HG03558 (cell line): ENCODE measurements at regions not wholly inside any gene's neighbourhood (a gene's known extent, or its start where the extent isn't known, plus 50 kb on each side); places are given as distances from the start of the nearest gene placed in this dataset.
"Not testable (repeated sequence)": the region's sequence is repeated elsewhere in the genome, so short reads cannot be mapped to it uniquely, and the experiment has no call there.

Experiments
- ATAC-seq: cut with Tn5 transposase; IDR thresholded peaks from one replicate; pipeline ENCODE4 v1.9.1; 2021; ENCODE audit warnings: moderate number of reproducible peaks; ENCODE audit not compliant: unreplicated experiment; ENCODE audit errors: extremely low read depth

DNA sequence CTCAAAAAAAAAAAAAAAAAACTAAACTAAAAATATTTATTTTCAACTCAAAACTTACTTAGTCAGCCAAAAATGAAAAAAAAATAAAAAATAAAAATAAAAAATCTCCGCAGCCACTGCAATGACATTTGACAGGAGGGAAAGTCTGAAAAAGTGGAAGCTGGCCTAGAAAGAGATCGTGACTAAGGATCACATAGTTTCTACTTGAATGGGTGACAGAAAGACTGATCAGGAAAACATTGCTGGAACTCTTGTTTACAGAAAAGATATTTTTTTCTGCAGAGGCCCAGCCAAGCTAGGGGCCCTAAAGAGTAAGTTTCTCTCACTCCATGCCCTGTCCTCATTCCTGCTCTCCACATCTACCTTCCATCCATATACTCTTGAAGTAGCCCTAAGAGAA is 92.8 kb upstream of the KCND2 start:
- no peak for ATAC-seq

DNA sequence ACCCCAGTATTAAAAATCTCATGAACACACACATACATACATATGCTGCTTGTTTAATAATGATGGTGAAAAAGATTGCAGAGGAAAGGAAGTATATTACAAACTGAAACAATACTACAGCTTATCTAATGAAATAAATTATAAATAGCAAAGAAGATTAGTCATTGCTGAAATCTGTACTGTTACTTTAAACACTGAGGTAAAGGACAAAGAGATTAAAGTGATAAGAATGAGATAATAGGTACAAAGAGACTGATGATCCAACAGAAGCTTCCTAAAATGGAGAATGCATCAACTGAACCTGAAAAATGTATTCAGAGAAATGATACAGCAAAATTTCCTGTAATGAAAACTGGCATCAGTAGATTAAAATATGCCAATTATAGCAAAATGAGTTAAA is 91.5 kb upstream of the KCND2 start:
- no peak for ATAC-seq

GRCh38 chr7:120184866-120185265 is 88.1 kb upstream of the KCND2 start:
- no peak for ATAC-seq

- ATAC-seq: no peak
These were observed 86.9 kb upstream of the KCND2 start for GRCh38 chr7:120185940-120186682.

DNA sequence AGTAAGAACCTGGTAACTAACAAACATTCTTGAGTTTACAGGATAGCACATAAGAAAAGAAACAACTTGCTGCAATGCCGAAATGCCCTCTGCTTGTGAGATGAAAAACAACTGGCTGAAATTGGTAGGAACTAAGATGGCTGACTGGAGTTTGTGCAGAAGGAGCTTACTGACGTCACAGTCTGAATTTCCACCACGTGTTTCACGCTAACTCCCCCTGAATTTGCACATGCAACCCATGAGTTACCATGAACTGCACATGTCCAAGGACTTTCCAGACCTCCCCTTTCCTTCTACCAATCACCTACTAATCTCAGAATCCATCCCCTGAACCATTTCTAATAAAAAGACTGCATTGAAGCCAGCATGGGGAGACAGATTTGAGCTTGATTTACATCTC is 86.3 kb upstream of the KCND2 start:
- ATAC-seq: no peak

DNA sequence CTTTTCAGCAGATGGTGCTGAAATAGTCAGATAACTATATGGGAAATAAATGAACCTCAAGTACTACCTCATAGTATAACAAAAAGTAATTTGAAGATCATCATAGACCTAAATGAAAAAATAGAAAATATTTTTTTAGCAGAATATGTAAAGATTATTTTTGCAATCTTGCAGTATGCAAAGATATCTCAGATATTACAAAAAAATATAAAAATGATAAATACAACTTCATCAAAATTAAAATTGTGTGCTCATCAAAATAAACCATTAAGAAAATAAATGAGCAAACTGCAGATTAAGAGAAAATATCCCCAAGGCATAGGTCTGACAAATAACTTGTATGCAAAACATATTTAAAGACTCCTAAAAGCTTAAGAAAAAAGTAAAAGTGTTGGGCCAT is 83.4 kb upstream of the KCND2 start:
- ATAC-seq: no peak

- ATAC-seq: no peak
These were observed 82.9 kb upstream of the KCND2 start for GRCh38 chr7:120190109-120190508.

DNA sequence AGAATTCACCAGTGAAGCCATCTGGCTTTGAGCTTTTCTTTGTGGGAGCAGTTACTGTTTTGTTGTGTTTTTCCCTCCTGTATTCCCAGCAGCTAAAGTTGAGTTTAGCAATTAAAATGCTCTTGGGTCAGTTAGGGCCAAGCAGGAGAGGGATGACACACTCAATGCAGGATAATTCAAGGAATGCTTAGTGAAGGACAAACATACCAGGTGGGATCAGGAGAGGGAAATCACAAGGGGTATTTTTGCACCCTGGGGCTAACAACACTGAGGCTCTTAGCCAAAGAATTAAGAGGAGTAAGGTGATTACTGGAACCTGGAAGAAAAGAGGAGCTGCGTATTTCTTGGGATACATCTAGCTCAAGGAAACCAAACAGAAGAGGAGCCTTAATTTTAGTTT is 82.4 kb upstream of the KCND2 start:
- no peak for ATAC-seq

- ATAC-seq: not testable (repeated sequence)
These were observed 81.6 kb upstream of the KCND2 start for GRCh38 chr7:120191423-120191822.

- no peak for ATAC-seq
These were observed 71.7 kb upstream of the KCND2 start for GRCh38 chr7:120201290-120201689.

- ATAC-seq: no peak
These were observed 67.9 kb upstream of the KCND2 start for GRCh38 chr7:120205101-120205500.

- ATAC-seq: no peak
These were observed 65.9 kb upstream of the KCND2 start for GRCh38 chr7:120207037-120207436.

- ATAC-seq: no peak
These were observed 57.3 kb upstream of the KCND2 start for GRCh38 chr7:120215654-120216053.

DNA sequence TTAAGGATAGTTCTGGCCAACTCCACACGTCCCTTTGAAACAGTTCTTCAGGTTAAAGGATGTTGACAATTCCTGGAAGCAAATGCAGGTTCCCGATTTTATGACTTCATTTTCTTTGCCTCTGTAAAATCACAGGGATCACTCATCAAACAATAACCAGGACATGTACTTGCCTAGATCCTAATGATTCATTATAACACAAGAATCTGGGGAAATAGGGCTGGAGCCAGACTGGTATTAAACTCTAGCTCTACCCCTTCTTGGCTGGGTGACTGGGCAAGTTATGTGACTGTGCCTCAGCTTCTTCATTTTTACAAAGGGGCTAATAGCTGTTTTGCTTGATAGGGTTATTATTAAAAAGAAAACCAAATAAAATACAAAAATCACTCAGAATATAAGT is 56.0 kb upstream of the KCND2 start:
- no peak for ATAC-seq

DNA sequence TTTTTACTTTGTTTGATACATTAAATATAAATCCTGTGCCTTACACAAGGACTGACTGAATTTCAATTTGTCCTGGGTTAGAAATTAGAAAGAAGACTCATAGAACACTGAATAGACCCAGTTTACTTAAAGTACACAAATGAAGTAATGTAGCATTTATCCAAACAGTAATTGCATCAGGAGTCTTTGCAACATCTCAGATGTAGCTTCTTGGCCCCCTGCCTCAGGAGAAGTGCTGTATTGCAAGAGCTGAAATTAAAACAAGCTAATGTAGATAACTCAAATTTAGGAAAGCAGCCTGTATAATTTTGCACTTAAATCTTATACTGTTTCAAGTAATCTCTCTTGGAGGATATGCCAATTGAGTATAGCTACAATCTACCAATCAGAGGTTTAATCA is 54.3 kb upstream of the KCND2 start:
- ATAC-seq: no peak

GRCh38 chr7:120221666-120222065 is 51.3 kb upstream of the KCND2 start:
- no peak for ATAC-seq
